NCI-H2227 treated with DMSO at 0.1 percent for 48 hours (cell line): ENCODE measurements at regions not wholly inside any gene's neighbourhood (a gene's known extent, or its start where the extent isn't known, plus 50 kb on each side); places are given as distances from the start of the nearest gene placed in this dataset.

Experiments
- DNase-seq: peaks from one replicate; lab custom pipeline; 2025; lab: John Stamatoyannopoulos, UW

GRCh38 chr10:70966646-70967553 lies 78.5 kb upstream of the PCBD1 start:
- DNase-seq: no peak

GRCh38 chr10:70967591-70968587 lies 79.5 kb upstream of the PCBD1 start:
- DNase-seq: no peak

GRCh38 chr10:70969188-70969587 lies 80.8 kb upstream of the PCBD1 start:
- DNase-seq: no peak

GRCh38 chr10:70970830-70971229 lies 82.5 kb upstream of the PCBD1 start:
- no peak for DNase-seq

GRCh38 chr10:70973275-70973674 lies 84.9 kb upstream of the PCBD1 start:
- no peak for DNase-seq

GRCh38 chr10:70974351-70974901 lies 86.1 kb upstream of the PCBD1 start:
- no peak for DNase-seq

GRCh38 chr10:70974920-70975319 lies 86.6 kb upstream of the PCBD1 start:
- no peak for DNase-seq

GRCh38 chr10:70976063-70976695 lies 87.8 kb upstream of the PCBD1 start:
- no peak for DNase-seq

GRCh38 chr10:70977625-70978024 lies 89.3 kb upstream of the PCBD1 start:
- no peak for DNase-seq

GRCh38 chr10:70978181-70978580 lies 89.8 kb upstream of the PCBD1 start:
- no peak for DNase-seq

- DNase-seq: no peak
These were observed 90.6 kb upstream of the PCBD1 start for GRCh38 chr10:70978816-70979480.

GRCh38 chr10:70980687-70981086 lies 92.3 kb upstream of the PCBD1 start:
- no peak for DNase-seq

GRCh38 chr10:70981171-70981836 lies 92.9 kb upstream of the PCBD1 start:
- DNase-seq: no peak

GRCh38 chr10:70981936-70982335 lies 93.6 kb upstream of the PCBD1 start:
- DNase-seq: no peak

GRCh38 chr10:70982443-70982842 lies 94.1 kb upstream of the PCBD1 start:
- no peak for DNase-seq

GRCh38 chr10:70984986-70985722 lies 96.8 kb upstream of the PCBD1 start:
- no peak for DNase-seq

- no peak for DNase-seq
These were observed 97.7 kb upstream of the PCBD1 start for GRCh38 chr10:70985824-70986622.

GRCh38 chr10:70986623-70986950 lies 98.2 kb upstream of the PCBD1 start:
- DNase-seq: no peak

- no peak for DNase-seq
These were observed 99.2 kb upstream of the PCBD1 start for GRCh38 chr10:70987396-70988130.
